HG03039 (cell line): ENCODE measurements at regions not wholly inside any gene's neighbourhood (a gene's known extent, or its start where the extent isn't known, plus 50 kb on each side); places are given as distances from the start of the nearest gene placed in this dataset.

ENCODE experiments used
- ATAC-seq: cut with Tn5 transposase; IDR thresholded peaks from one replicate; pipeline ENCODE4 v1.9.1; 2021; ENCODE audit warnings: mild to moderate bottlenecking, moderate library complexity; ENCODE audit not compliant: unreplicated experiment

- ATAC-seq: no peak
These were observed 365.0 kb downstream of the SEMA3D start for GRCh38 chr7:84821671-84822534.

GRCh38 chr7:84820481-84820880 lies 366.4 kb downstream of the SEMA3D start:
- ATAC-seq: no peak

- no peak for ATAC-seq
These were observed 369.8 kb downstream of the SEMA3D start for GRCh38 chr7:84817016-84817415.

- ATAC-seq: no peak
These were observed 373.5 kb downstream of the SEMA3D start for GRCh38 chr7:84813376-84813775.

- no peak for ATAC-seq
These were observed 374.8 kb downstream of the SEMA3D start for GRCh38 chr7:84812021-84812420.

GRCh38 chr7:84811362-84811761 lies 375.5 kb downstream of the SEMA3D start:
- ATAC-seq: no peak

GRCh38 chr7:84809877-84810276 lies 377.0 kb downstream of the SEMA3D start:
- ATAC-seq: no peak

- no peak for ATAC-seq
These were observed 382.9 kb downstream of the SEMA3D start for GRCh38 chr7:84803979-84804378.

- no peak for ATAC-seq
These were observed 385.5 kb downstream of the SEMA3D start for GRCh38 chr7:84801396-84801795.

GRCh38 chr7:84800846-84801245 lies 386.0 kb downstream of the SEMA3D start:
- ATAC-seq: no peak

GRCh38 chr7:84799106-84799505 lies 387.8 kb downstream of the SEMA3D start:
- ATAC-seq: no peak

GRCh38 chr7:84792231-84792893 lies 394.5 kb downstream of the SEMA3D start:
- ATAC-seq: no peak

- ATAC-seq: no peak
These were observed 396.0 kb downstream of the SEMA3D start for GRCh38 chr7:84790882-84791281.

GRCh38 chr7:84786073-84786472 lies 400.8 kb downstream of the SEMA3D start:
- ATAC-seq: no peak

- no peak for ATAC-seq
These were observed 402.4 kb downstream of the SEMA3D start for GRCh38 chr7:84784450-84784849.

- no peak for ATAC-seq
These were observed 403.6 kb downstream of the SEMA3D start for GRCh38 chr7:84783141-84783778.

GRCh38 chr7:84781838-84782237 lies 405.0 kb downstream of the SEMA3D start:
- ATAC-seq: no peak

GRCh38 chr7:84780158-84781124 lies 406.4 kb downstream of the SEMA3D start:
- no peak for ATAC-seq

GRCh38 chr7:84757761-84758160 lies 429.1 kb downstream of the SEMA3D start:
- ATAC-seq: no peak

GRCh38 chr7:84746353-84746752 lies 440.5 kb downstream of the SEMA3D start:
- no peak for ATAC-seq

GRCh38 chr7:84744385-84744784 lies 442.5 kb downstream of the SEMA3D start:
- no peak for ATAC-seq
